HL-60 (cell line): ENCODE measurements at regions not wholly inside any gene's neighbourhood (a gene's known extent, or its start where the extent isn't known, plus 50 kb on each side); places are given as distances from the start of the nearest gene placed in this dataset.

Experiments
- SPI1 ChIP-seq: IDR thresholded peaks from 2 replicates; pipeline ENCODE4 v1.6.1; 2012; ENCODE audit warnings: low read depth, mild to moderate bottlenecking, borderline replicate concordance
- TF ChIP-seq, protein P1 (sequence below): IDR thresholded peaks from one replicate; pipeline ENCODE4 v1.5.1; 2011; ENCODE audit warnings: low read length, control low read depth, inconsistent platforms; ENCODE audit not compliant: insufficient read depth

DNA sequence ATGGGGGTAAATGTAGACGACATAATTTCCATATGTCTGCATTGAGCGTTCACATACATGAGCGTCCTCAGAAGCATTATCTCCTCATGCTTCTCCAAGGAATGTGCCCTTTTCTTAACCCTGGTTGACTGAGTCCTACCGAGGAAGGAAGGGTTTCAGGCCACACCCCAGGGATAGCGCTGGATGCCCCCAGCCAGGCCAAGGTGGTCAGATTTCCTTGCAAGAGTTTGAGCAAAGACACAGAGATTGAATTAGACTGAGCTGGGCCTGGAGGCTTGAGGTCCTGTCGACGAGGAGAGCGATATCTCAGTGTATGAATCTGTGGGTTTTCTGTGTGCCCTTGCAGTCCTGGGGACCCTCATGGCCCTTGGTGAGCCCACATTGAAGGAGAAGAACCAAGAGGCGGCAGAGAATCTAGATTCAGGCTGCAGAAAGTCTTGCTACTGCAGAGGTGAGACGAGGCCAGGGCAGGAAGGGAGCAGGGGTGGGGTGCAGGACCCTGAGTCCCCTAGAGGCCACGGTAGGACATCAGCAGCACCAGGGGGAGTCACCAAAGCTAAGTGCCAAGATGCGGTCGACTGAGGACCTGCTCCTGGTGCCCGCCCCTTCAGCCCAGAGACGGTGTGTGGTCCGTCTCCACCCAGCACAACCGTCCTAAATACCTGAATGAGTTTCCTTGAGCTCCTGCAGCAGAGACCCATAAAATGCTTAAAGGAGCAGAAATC lies 94.7 kb upstream of the DIO3 start:
- TF ChIP-seq, protein P1, sequence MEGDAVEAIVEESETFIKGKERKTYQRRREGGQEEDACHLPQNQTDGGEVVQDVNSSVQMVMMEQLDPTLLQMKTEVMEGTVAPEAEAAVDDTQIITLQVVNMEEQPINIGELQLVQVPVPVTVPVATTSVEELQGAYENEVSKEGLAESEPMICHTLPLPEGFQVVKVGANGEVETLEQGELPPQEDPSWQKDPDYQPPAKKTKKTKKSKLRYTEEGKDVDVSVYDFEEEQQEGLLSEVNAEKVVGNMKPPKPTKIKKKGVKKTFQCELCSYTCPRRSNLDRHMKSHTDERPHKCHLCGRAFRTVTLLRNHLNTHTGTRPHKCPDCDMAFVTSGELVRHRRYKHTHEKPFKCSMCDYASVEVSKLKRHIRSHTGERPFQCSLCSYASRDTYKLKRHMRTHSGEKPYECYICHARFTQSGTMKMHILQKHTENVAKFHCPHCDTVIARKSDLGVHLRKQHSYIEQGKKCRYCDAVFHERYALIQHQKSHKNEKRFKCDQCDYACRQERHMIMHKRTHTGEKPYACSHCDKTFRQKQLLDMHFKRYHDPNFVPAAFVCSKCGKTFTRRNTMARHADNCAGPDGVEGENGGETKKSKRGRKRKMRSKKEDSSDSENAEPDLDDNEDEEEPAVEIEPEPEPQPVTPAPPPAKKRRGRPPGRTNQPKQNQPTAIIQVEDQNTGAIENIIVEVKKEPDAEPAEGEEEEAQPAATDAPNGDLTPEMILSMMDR, result no peak
- no peak for TF ChIP-seq SPI1
